A549 (cell line): ENCODE measurements at regions not wholly inside any gene's neighbourhood (a gene's known extent, or its start where the extent isn't known, plus 50 kb on each side); places are given as distances from the start of the nearest gene placed in this dataset.

Experiments
- CBX8 ChIP-seq: fragments of 200-600 bp; sonication (generic); IDR thresholded peaks from 2 replicates; pipeline ENCODE4 v1.6.1; 2016
- CEBPB ChIP-seq, 2 experiments: fragments of >200 bp in 1 of 2; sonication (Bioruptor Twin) in 1 of 2; formaldehyde crosslinking in 1 of 2; IDR thresholded peaks; 2 replicates each; pipeline ENCODE4 v1.6.1; 2012 to 2016
- CTCF ChIP-seq: fragments of >200 bp; sonication (Bioruptor Twin); formaldehyde crosslinking; IDR thresholded peaks from 3 replicates; pipeline ENCODE4 v1.5.1; 2016
- EP300 ChIP-seq, 2 experiments: fragments of >200 bp; sonication (Bioruptor Twin); formaldehyde crosslinking; IDR thresholded peaks; 2 replicates in 1 of 2; 3 replicates in 1 of 2; pipeline ENCODE4 v1.6.1; 2016 to 2017
- HES2 ChIP-seq: fragments of >200 bp; sonication (Bioruptor Twin); formaldehyde crosslinking; IDR thresholded peaks from 2 replicates; pipeline ENCODE4 v1.6.1; 2016
- HMGXB4 ChIP-seq: fragments of 250-450 bp; sonication (Bioruptor Pico); IDR thresholded peaks from 2 replicates; pipeline ENCODE4 v1.5.0; 2021; ENCODE audit warnings: mild to moderate bottlenecking, moderate library complexity, borderline replicate concordance
- HOXB13 ChIP-seq: fragments of 250-450 bp; sonication (Bioruptor Pico); IDR thresholded peaks from 2 replicates; pipeline ENCODE4 v1.5.0; 2020; ENCODE audit warnings: low read depth, mild to moderate bottlenecking, moderate library complexity
- JUN ChIP-seq, 2 experiments: fragments of >200 bp; sonication (Bioruptor Twin); formaldehyde crosslinking; IDR thresholded peaks; 2 replicates in 1 of 2; 3 replicates in 1 of 2; pipeline ENCODE4 v1.6.1; 2016 to 2017
- KDM5A ChIP-seq: fragments of 200-600 bp; sonication (generic); IDR thresholded peaks from 2 replicates; pipeline ENCODE4 v1.6.1; 2016; ENCODE audit warnings: antibody characterized with exemption, mild to moderate bottlenecking
- MAFK ChIP-seq: fragments of 450-650 bp; IDR thresholded peaks from 2 replicates; pipeline ENCODE4 v1.6.1; 2014; ENCODE audit not compliant: partially characterized antibody
- MAX ChIP-seq: IDR thresholded peaks from 2 replicates; pipeline ENCODE4 v1.6.1; 2012
- POLR2A ChIP-seq: IDR thresholded peaks from 2 replicates; pipeline ENCODE4 v1.6.1; 2012; ENCODE audit warnings: mild to moderate bottlenecking, low read length
- ZNF302 ChIP-seq: fragments of 250-450 bp; sonication (Bioruptor Pico); IDR thresholded peaks from 2 replicates; pipeline ENCODE4 v1.9.0; 2021; ENCODE audit warnings: inconsistent platforms, mild to moderate bottlenecking, moderate library complexity

- TF ChIP-seq MAFK (no peak), CTCF (no peak), POLR2A (no peak), ZNF302 (no peak), HMGXB4 (CRISPR knock-in tag) (no peak), MAX (no peak), KDM5A (no peak), HES2 (no peak), JUN (IDR thresholded peaks at IDR 0.05) (no peak), CBX8 (no peak), CEBPB (IDR thresholded peaks at IDR 0.05) (no peak), HOXB13 (CRISPR knock-in tag) (no peak), EP300 (IDR thresholded peaks at IDR 0.05) (no peak)
Measured at GRCh38 chr4:18641334-18641733, 619.8 kb upstream of the LCORL start.
